Skin epidermis (tissue), 12 donors: ENCODE measurements at regions not wholly inside any gene's neighbourhood (a gene's known extent, or its start where the extent isn't known, plus 50 kb on each side); places are given as distances from the start of the nearest gene placed in this dataset.
"Not testable (repeated sequence)": the region's sequence is repeated elsewhere in the genome, so short reads cannot be mapped to it uniquely, and the experiment has no call there.

Source experiments
- H3K27ac ChIP-seq, 21 experiments: fragments of 200-600 bp; sonication (generic) in 11 of 21; one replicate each; pipeline ENCODE4 v1.5.0; 2020; ENCODE audit warnings: mild to moderate bottlenecking in 3 of 21, inconsistent platforms in 2 of 21, moderate library complexity in 2 of 21
- H3K4me3 ChIP-seq, 7 experiments: fragments of 200-600 bp; sonication (generic) in 2 of 7; one replicate each; pipeline ENCODE4 v1.5.0; 2020; ENCODE audit warnings: inconsistent platforms in 2 of 7, mild to moderate bottlenecking in 2 of 7, moderate library complexity in 1 of 7

GRCh38 chr7:142638581-142638980 is 110.7 kb upstream of the PRSS1 start:
- Histone ChIP-seq H3K27ac (no peak overlapping the region), H3K4me3 (no peak overlapping the region)

GRCh38 chr7:142637240-142637639 is 112.0 kb upstream of the PRSS1 start:
- no peak overlapping the region for H3K4me3 ChIP-seq
- peak overlapping the region in 3 of 21 experiments; percentile 23 to 47 (median 37) for H3K27ac ChIP-seq

- Histone ChIP-seq H3K4me3 (no peak overlapping the region), H3K27ac (peak overlapping the region in 3 of 21 experiments; percentile 23 to 47 (median 37))
Measured at GRCh38 chr7:142636751-142637150, 112.5 kb upstream of the PRSS1 start.

GRCh38 chr7:142636107-142636506 is 113.2 kb upstream of the PRSS1 start:
- not testable (repeated sequence) for H3K27ac ChIP-seq

GRCh38 chr7:142632271-142633134 is 116.8 kb upstream of the PRSS1 start:
- Histone ChIP-seq H3K4me3 (no peak overlapping the region), H3K27ac (no peak overlapping the region)

More at GRCh38 chr7:142636107-142636506, 113.2 kb upstream of the PRSS1 start:
- H3K4me3 ChIP-seq, result not testable (repeated sequence)

- H3K27ac ChIP-seq, result no peak overlapping the region
- no peak overlapping the region for H3K4me3 ChIP-seq
Measured at GRCh38 chr7:142629588-142630260, 119.5 kb upstream of the PRSS1 start.

- no peak overlapping the region for H3K27ac ChIP-seq
- H3K4me3 ChIP-seq, result no peak overlapping the region
Measured at GRCh38 chr7:142628945-142629344, 120.3 kb upstream of the PRSS1 start.

- not testable (repeated sequence) for H3K27ac ChIP-seq, H3K4me3 ChIP-seq
Measured at GRCh38 chr7:142627223-142627622, 122.0 kb upstream of the PRSS1 start.

- Histone ChIP-seq H3K4me3 (no peak overlapping the region), H3K27ac (no peak overlapping the region)
Measured at GRCh38 chr7:142626420-142627035, 122.7 kb upstream of the PRSS1 start.

- not testable (repeated sequence) for H3K27ac ChIP-seq, H3K4me3 ChIP-seq
Measured at GRCh38 chr7:142625216-142625615, 124.1 kb upstream of the PRSS1 start.

GRCh38 chr7:142620402-142620801 is 128.9 kb upstream of the PRSS1 start:
- H3K4me3 ChIP-seq, result no peak overlapping the region
- H3K27ac ChIP-seq, result no peak overlapping the region

GRCh38 chr7:142618655-142619351 is 130.5 kb upstream of the PRSS1 start:
- peak overlapping the region in 1 of 21 experiments; percentile 46 for H3K27ac ChIP-seq
- no peak overlapping the region for H3K4me3 ChIP-seq

- no peak overlapping the region for H3K4me3 ChIP-seq
- no peak overlapping the region for H3K27ac ChIP-seq
Measured at GRCh38 chr7:142616842-142617241, 132.4 kb upstream of the PRSS1 start.

- Histone ChIP-seq H3K4me3 (no peak overlapping the region), H3K27ac (peak overlapping the region in 1 of 21 experiments; percentile 0)
Measured at GRCh38 chr7:142616121-142616643, 133.1 kb upstream of the PRSS1 start.

GRCh38 chr7:142615508-142615907 is 133.8 kb upstream of the PRSS1 start:
- H3K4me3 ChIP-seq, result no peak overlapping the region
- H3K27ac ChIP-seq, result no peak overlapping the region

- Histone ChIP-seq H3K4me3 (no peak overlapping the region), H3K27ac (no peak overlapping the region)
Measured at GRCh38 chr7:142614116-142614515, 135.2 kb upstream of the PRSS1 start.

- Histone ChIP-seq H3K27ac (no peak overlapping the region), H3K4me3 (no peak overlapping the region)
Measured at GRCh38 chr7:142612237-142612881, 136.9 kb upstream of the PRSS1 start.

- no peak overlapping the region for H3K27ac ChIP-seq
- no peak overlapping the region for H3K4me3 ChIP-seq
Measured at GRCh38 chr7:142611566-142612236, 137.6 kb upstream of the PRSS1 start.
